Breast epithelium (tissue), 3 donors: ENCODE measurements at regions not wholly inside any gene's neighbourhood (a gene's known extent, or its start where the extent isn't known, plus 50 kb on each side); places are given as distances from the start of the nearest gene placed in this dataset.

Experiments used
- POLR2A ChIP-seq: fragments of 450-650 bp; IDR thresholded peaks from one replicate; pipeline ENCODE4 v1.6.1; 2016; ENCODE audit warnings: antibody characterized with exemption, mild to moderate bottlenecking, moderate library complexity
- POLR2AphosphoS5 ChIP-seq, 3 donors: sonication (generic); formaldehyde crosslinking; IDR thresholded peaks; one replicate each; pipeline ENCODE4 v1.6.1; 2017; ENCODE audit warnings: antibody characterized with exemption in 3 of 3
- TF ChIP-seq, protein P1 (sequence below), 3 donors: fragments of 450-650 bp; IDR thresholded peaks; one replicate each; pipeline ENCODE4 v1.5.1; 2016 to 2017; ENCODE audit warnings: antibody characterized with exemption in 3 of 3, mild to moderate bottlenecking in 3 of 3, moderate library complexity in 3 of 3

GRCh38 chr4:44861756-44862155 lies 135.4 kb upstream of the GNPDA2 start:
- TF ChIP-seq, protein P1, sequence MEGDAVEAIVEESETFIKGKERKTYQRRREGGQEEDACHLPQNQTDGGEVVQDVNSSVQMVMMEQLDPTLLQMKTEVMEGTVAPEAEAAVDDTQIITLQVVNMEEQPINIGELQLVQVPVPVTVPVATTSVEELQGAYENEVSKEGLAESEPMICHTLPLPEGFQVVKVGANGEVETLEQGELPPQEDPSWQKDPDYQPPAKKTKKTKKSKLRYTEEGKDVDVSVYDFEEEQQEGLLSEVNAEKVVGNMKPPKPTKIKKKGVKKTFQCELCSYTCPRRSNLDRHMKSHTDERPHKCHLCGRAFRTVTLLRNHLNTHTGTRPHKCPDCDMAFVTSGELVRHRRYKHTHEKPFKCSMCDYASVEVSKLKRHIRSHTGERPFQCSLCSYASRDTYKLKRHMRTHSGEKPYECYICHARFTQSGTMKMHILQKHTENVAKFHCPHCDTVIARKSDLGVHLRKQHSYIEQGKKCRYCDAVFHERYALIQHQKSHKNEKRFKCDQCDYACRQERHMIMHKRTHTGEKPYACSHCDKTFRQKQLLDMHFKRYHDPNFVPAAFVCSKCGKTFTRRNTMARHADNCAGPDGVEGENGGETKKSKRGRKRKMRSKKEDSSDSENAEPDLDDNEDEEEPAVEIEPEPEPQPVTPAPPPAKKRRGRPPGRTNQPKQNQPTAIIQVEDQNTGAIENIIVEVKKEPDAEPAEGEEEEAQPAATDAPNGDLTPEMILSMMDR (IDR thresholded peaks at IDR 0.05), result no peak
- no peak for TF ChIP-seq POLR2A
- no peak for TF ChIP-seq POLR2AphosphoS5 (IDR thresholded peaks at IDR 0.05)
